GM11168 (cell line): ENCODE measurements at regions not wholly inside any gene's neighbourhood (a gene's known extent, or its start where the extent isn't known, plus 50 kb on each side); places are given as distances from the start of the nearest gene placed in this dataset.
"Not testable (repeated sequence)": the region's sequence is repeated elsewhere in the genome, so short reads cannot be mapped to it uniquely, and the experiment has no call there.

Source experiments
- in situ Hi-C: fragments of 300-500 bp; cut with MboI; formaldehyde crosslinking; loops from one replicate; pipeline ENCODE4 v1.12.0; 2022; ENCODE audit warnings: low sequenced_read_pairs; ENCODE audit not compliant: unreplicated experiment

DNA sequence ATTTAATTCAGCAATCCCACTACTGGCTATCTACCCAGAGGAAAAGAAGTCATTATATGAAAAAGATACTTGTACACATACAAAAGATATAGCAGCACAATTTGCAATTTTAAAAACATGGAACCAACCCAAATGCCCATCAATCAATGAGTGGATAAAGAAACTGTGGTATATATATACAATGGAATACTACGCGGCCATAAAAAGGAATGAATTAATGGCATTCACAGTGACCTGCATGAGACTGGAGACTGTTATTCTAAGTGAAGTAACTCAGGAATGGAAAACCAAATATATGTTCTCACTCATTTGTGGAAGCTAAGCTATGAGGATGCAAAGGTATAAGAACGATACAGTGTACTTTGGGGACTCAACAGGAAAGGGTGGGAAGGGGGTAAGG is 102.8 kb upstream of the KCNMA1 start:
- in situ Hi-C loops, result not testable (repeated sequence)

GRCh38 chr10:77738496-77739158 is 101.0 kb upstream of the KCNMA1 start:
- in situ Hi-C loops, result no loop called here

DNA sequence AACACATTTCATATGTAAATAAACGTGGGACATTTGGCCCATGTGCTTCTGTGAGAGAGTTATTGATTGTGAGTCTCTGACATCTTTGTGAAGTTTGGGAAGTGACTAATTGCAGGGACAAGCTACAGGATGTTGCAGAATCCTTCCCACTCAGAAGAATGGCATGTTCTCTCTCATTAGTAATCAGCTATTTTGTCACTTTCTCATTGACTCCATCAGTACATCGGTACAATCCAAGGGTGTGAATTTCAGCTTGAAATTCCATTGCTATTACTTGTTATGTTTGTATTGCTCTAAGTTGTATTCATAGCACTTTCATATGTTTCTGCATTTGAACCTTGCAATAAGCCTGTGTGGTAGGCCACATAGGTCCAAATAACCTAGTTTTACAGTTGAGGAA is 100.0 kb upstream of the KCNMA1 start:
- in situ Hi-C loops, result no loop called here

DNA sequence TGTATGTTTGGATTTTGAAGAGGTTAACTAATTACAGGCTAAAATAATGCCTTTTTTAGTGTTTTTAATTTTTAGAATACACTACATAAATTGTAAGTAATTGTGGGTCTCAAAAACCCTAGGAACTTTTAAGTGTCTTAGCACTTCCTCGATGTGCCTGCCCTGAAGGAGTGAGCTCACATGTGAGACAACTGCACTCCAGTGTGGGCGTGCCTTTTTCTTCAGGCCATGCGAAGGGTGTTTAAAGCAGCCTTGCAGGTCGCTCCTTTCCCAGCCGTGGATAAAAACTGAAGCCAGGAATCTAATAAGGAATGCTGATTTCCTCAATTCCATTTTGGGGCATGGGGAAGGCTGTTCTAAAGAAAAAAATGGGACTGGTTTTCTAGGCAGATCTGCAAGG is 97.5 kb upstream of the KCNMA1 start:
- in situ Hi-C loops, result not testable (repeated sequence)

- in situ Hi-C loops, result no loop called here
Measured at GRCh38 chr10:77732213-77733003, 94.8 kb upstream of the KCNMA1 start.

- in situ Hi-C loops, result no loop called here
Measured at GRCh38 chr10:77727481-77727880, 89.9 kb upstream of the KCNMA1 start.

- in situ Hi-C loops, result no loop called here
Measured at GRCh38 chr10:77726732-77727131, 89.1 kb upstream of the KCNMA1 start.

- in situ Hi-C loops, result no loop called here
Measured at GRCh38 chr10:77726301-77726700, 88.7 kb upstream of the KCNMA1 start.

- in situ Hi-C loops, result no loop called here
Measured at GRCh38 chr10:77724820-77725219, 87.2 kb upstream of the KCNMA1 start.

- in situ Hi-C loops, result no loop called here
Measured at GRCh38 chr10:77723376-77723775, 85.8 kb upstream of the KCNMA1 start.

GRCh38 chr10:77722956-77723355 is 85.3 kb upstream of the KCNMA1 start:
- in situ Hi-C loops, result not testable (repeated sequence)

- in situ Hi-C loops, result no loop called here
Measured at GRCh38 chr10:77721815-77722214, 84.2 kb upstream of the KCNMA1 start.

- in situ Hi-C loops, result loop anchor here (5.0 kb wide), 1 partner anchor 118 kb away; no protein-coding TSS in a partner anchor
Measured at GRCh38 chr10:77718957-77719356, 81.3 kb upstream of the KCNMA1 start.

DNA sequence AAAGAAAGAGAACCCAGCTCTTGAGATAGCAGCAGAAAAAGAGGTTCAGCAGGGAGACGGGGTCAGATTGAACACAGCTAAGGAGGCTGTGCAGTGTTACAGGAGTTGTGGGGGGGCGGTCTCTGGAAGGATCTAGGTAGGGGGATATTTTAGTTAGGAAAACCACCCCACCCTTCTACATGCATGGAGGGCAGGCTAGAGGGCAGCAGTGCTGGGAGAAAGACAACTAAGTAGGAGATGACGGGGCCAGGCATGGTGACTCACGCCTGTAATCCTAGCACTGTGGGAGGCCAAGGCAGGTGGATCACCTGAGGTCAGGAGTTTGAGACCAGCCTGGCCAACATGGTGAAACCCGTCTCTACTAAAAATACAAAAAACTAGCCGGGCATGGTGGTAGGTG is 80.7 kb upstream of the KCNMA1 start:
- in situ Hi-C loops, result loop anchor here (5.0 kb wide), 1 partner anchor 119 kb away; no protein-coding TSS in a partner anchor

DNA sequence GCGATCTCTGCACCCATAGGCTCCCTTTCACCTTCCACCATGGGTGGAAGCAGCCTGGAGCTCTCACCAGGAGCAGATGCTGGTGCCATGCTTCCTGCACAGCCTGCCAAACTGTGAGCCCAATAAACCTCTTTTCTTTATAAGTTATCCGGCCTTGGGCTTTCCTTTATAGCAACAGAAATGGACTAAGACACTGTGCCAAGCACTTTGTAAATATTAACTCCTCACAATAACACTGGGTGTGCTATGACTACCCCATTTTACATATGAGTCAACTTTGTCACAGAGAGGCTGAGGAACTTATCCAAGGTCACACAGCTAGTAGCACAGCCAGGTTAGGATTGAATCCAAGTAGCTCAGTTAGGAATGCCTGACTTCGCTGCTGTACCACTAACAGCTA is 79.7 kb upstream of the KCNMA1 start:
- in situ Hi-C loops, result loop anchor here (5.0 kb wide), 1 partner anchor 120 kb away; no protein-coding TSS in a partner anchor

- in situ Hi-C loops, result loop anchor here (5.0 kb wide), 1 partner anchor 121 kb away; no protein-coding TSS in a partner anchor
Measured at GRCh38 chr10:77716458-77717317, 79.1 kb upstream of the KCNMA1 start.

GRCh38 chr10:77715536-77715935 is 77.9 kb upstream of the KCNMA1 start:
- in situ Hi-C loops, result loop anchor here (5.0 kb wide), 1 partner anchor 122 kb away; no protein-coding TSS in a partner anchor

DNA sequence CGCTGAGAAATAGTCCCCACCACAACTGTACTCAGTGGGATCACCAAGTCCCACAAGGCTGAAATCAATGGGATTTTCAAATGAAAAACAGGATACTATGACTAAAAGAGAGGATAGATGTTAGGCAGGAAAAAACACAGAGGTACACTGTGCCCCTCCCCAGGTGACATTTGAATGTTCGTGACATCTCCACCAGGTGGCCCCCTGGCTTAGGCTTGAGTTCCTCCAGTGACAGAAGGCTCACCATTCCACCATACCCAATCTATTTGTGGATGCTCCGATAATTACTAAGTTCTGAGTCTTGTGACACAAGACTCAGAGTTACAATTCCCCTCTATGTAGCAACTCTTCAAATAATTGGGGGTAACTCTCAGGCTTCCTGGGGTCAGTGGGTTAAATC is 77.5 kb upstream of the KCNMA1 start:
- in situ Hi-C loops, result loop anchor here (5.0 kb wide), 1 partner anchor 122 kb away; no protein-coding TSS in a partner anchor

DNA sequence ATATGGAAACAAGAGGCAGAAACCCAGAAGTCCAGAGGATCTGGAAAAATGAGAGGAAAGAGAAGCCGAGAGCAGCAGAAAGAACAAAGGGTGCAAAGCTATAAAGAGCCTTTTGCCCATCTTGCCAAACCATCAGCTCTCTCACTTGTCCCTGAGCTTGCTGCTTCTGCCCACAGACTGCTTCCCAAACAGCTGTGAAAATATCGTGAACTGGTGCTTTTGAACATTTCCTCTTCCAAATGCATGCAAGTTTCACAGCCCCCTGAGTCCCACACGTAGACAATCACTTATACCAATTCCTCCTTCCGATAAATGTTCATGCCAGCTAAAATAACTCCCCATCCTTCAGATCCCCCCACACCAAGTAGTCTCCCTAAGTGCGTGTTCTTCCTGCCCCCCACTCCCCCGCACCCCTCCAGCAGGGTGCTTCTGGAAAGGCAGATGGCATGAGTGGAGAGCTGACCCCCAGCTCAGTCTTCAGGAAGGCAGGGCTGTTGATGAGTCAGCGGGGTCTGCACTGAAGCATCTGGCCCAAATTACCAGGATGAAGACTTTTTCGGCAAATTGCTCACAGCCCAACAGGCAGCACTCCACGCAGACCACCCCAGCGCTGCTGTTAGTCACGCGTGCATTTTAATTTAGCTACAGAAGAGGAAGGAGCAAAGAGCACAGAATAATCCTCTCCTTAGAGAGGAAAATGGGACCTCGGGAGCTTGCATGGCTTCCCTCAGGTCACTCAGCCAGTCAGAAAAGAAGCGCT is 76.1 kb upstream of the KCNMA1 start:
- in situ Hi-C loops, result no loop called here

DNA sequence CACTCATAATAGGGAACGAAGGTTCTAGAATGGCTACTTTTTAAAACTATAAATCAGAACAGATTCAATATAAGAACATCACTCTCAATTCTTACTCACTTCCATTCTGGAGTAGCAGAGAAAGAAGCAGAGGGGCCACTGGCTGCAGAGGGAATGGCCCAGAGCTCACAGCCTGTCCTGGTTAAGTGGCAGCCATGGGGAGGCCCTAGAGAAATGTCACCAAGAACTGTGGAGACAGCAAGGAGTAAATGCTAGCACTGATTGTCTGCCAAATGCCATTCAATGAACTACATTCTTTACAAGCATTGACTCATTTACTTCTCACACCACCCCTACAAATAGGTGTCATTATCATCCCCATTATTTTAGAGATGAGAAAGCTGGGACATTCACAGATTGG is 74.6 kb upstream of the KCNMA1 start:
- in situ Hi-C loops, result no loop called here
